Activated CD4-positive, CD25-positive, alpha-beta regulatory T cell treated with anti-CD3 and anti-CD28 coated beads, Interleukin-2, amount 50 U/mL, for 16 hours (primary cell): ENCODE measurements at regions not wholly inside any gene's neighbourhood (a gene's known extent, or its start where the extent isn't known, plus 50 kb on each side); places are given as distances from the start of the nearest gene placed in this dataset.
"Not testable (repeated sequence)": the region's sequence is repeated elsewhere in the genome, so short reads cannot be mapped to it uniquely, and the experiment has no call there.

Source experiments
- DNase-seq: peaks from one replicate; pipeline ENCODE4 v3.0.0-alpha.2; 2020; ENCODE audit warnings: low read depth, low spot score

GRCh38 chr1:213531369-213532310, 456.1 kb upstream of the PROX1 start:
- no peak for DNase-seq

GRCh38 chr1:213533125-213533524, 454.6 kb upstream of the PROX1 start:
- no peak for DNase-seq

GRCh38 chr1:213535679-213536078, 452.1 kb upstream of the PROX1 start:
- no peak for DNase-seq

GRCh38 chr1:213538251-213538650, 449.5 kb upstream of the PROX1 start:
- no peak for DNase-seq

- no peak for DNase-seq
Observed at GRCh38 chr1:213539464-213539863, 448.3 kb upstream of the PROX1 start.

GRCh38 chr1:213541641-213542040, 446.1 kb upstream of the PROX1 start:
- no peak for DNase-seq

GRCh38 chr1:213545181-213545580, 442.6 kb upstream of the PROX1 start:
- DNase-seq, result not testable (repeated sequence)

GRCh38 chr1:213549982-213550381, 437.8 kb upstream of the PROX1 start:
- no peak for DNase-seq

GRCh38 chr1:213550804-213551203, 437.0 kb upstream of the PROX1 start:
- DNase-seq, result no peak

GRCh38 chr1:213552045-213552444, 435.7 kb upstream of the PROX1 start:
- no peak for DNase-seq

- no peak for DNase-seq
Observed at GRCh38 chr1:213560226-213560625, 427.5 kb upstream of the PROX1 start.

GRCh38 chr1:213561870-213562269, 425.9 kb upstream of the PROX1 start:
- no peak for DNase-seq

- DNase-seq, result no peak
Observed at GRCh38 chr1:213564215-213564659, 423.5 kb upstream of the PROX1 start.

GRCh38 chr1:213568929-213569815, 418.6 kb upstream of the PROX1 start:
- no peak for DNase-seq

GRCh38 chr1:213569816-213570150, 418.0 kb upstream of the PROX1 start:
- DNase-seq, result no peak

- no peak for DNase-seq
Observed at GRCh38 chr1:213570487-213570886, 417.3 kb upstream of the PROX1 start.

- no peak for DNase-seq
Observed at GRCh38 chr1:213571419-213571818, 416.4 kb upstream of the PROX1 start.

GRCh38 chr1:213571843-213572242, 415.9 kb upstream of the PROX1 start:
- DNase-seq, result no peak

GRCh38 chr1:213572912-213573647, 414.7 kb upstream of the PROX1 start:
- DNase-seq, result no peak

GRCh38 chr1:213573648-213574009, 414.1 kb upstream of the PROX1 start:
- DNase-seq, result no peak

GRCh38 chr1:213582976-213583567, 404.7 kb upstream of the PROX1 start:
- DNase-seq, result no peak
